ENCODE measurements at regions not wholly inside any gene's neighbourhood (a gene's known extent, or its start where the extent isn't known, plus 50 kb on each side); places are given as distances from the start of the nearest gene placed in this dataset.

- no peak for DNase-seq (ENCODE audit: low spot score)
- no peak for TF ChIP-seq CTCF (IDR thresholded peaks at IDR 0.05)
- H3K4me3 ChIP-seq, result no peak overlapping the region
- H3K27ac ChIP-seq, result no peak overlapping the region
Observed at GRCh38 chr21:24339406-24339805, 1267.9 kb downstream of the MRPL39 start.

- DNase-seq (ENCODE audit: low spot score), result no peak
- TF ChIP-seq CTCF (IDR thresholded peaks at IDR 0.05), result no peak
- Histone ChIP-seq H3K27ac (no peak overlapping the region), H3K4me3 (no peak overlapping the region)
Observed at GRCh38 chr21:24336491-24336890, 1270.8 kb downstream of the MRPL39 start.

- Histone ChIP-seq H3K4me3 (no peak overlapping the region), H3K27ac (no peak overlapping the region)
- TF ChIP-seq CTCF (IDR thresholded peaks at IDR 0.05), result no peak
- no peak for DNase-seq (ENCODE audit: low spot score)
Observed at GRCh38 chr21:24323536-24323935, 1283.7 kb downstream of the MRPL39 start.

- Histone ChIP-seq H3K27ac (no peak overlapping the region), H3K4me3 (no peak overlapping the region)
- TF ChIP-seq CTCF (IDR thresholded peaks at IDR 0.05), result no peak
- no peak for DNase-seq (ENCODE audit: low spot score)
Observed at GRCh38 chr21:24316277-24316922, 1290.9 kb downstream of the MRPL39 start.

- H3K4me3 ChIP-seq, result no peak overlapping the region
- no peak for TF ChIP-seq CTCF (IDR thresholded peaks at IDR 0.05)
- DNase-seq (ENCODE audit: low spot score), result no peak
- H3K27ac ChIP-seq, result no peak overlapping the region
Observed at GRCh38 chr21:24310788-24311187, 1296.5 kb downstream of the MRPL39 start.

GRCh38 chr21:24308183-24308582, 1299.1 kb downstream of the MRPL39 start:
- TF ChIP-seq CTCF (IDR thresholded peaks at IDR 0.05), result no peak
- Histone ChIP-seq H3K27ac (no peak overlapping the region), H3K4me3 (no peak overlapping the region)
- DNase-seq (ENCODE audit: low spot score), result no peak

- DNase-seq (ENCODE audit: low spot score), result no peak
- H3K4me3 ChIP-seq, result no peak overlapping the region
- H3K27ac ChIP-seq, result no peak overlapping the region
- TF ChIP-seq CTCF (IDR thresholded peaks at IDR 0.05), result no peak
Observed at GRCh38 chr21:24302400-24302799, 1304.9 kb downstream of the MRPL39 start.
